HCT116 (cell line): ENCODE measurements at regions not wholly inside any gene's neighbourhood (a gene's known extent, or its start where the extent isn't known, plus 50 kb on each side); places are given as distances from the start of the nearest gene placed in this dataset.

Experiments used
- ATAC-seq: fragments of 200-7000 bp; cut with Tn5 transposase; 2 replicates; pipeline ENCODE4 v1.9.1; 2020; ENCODE audit warnings: mild to moderate bottlenecking, moderate library complexity
- BruUV-seq: library from RNA; stranded (reverse); fragments of 400-500 nt; replicated peaks from 2 replicates; lab custom pipeline; 2021; lab: Mats Ljungman, UMichigan
- CTCF ChIA-PET: fragments of 300-600 bp; sonication (Branson Sonifier 250); formaldehyde crosslinking; loops from one replicate; lab custom pipeline; 2021; ENCODE audit warnings: antibody characterized with exemption; lab: Charles Lee
- POLR2A ChIA-PET: fragments of 300-600, 350-600 bp; sonication (Branson Sonifier 250); formaldehyde crosslinking; loops from one replicate; lab custom pipeline; 2021; ENCODE audit warnings: antibody characterized with exemption; lab: Charles Lee
- RAD21 ChIA-PET, 2 experiments: fragments of 300-600 bp; sonication (Branson Sonifier 250); formaldehyde crosslinking; loops; one replicate each; lab custom pipeline; 2023; ENCODE audit warnings: low total read pairs in 2 of 2; ENCODE audit not compliant: uncharacterized antibody in 2 of 2, unreplicated experiment in 2 of 2, low non-redundant PET in 1 of 2; lab: Charles Lee
- DNase-seq: peaks from one replicate; pipeline ENCODE4 v3.0.0-alpha.2; 2010; ENCODE audit warnings: low read depth, low spot score
- H2AFZ ChIP-seq: fragments of 200-600 bp; shearing (Covaris generic), sonication (generic); 2 replicates; pipeline ENCODE4 v1.6.1; 2017; ENCODE audit warnings: low read depth, mixed run types, mixed read lengths, antibody characterized with exemption, low read length; ENCODE audit not compliant: poor library complexity, severe bottlenecking
- H3K27ac ChIP-seq: 2 replicates; pipeline ENCODE4 v1.5.1; 2012; ENCODE audit warnings: low read depth, low read length
- H3K27me3 ChIP-seq: fragments of 200-600 bp; sonication (generic); 2 replicates; pipeline ENCODE4 v1.6.1; 2016; ENCODE audit warnings: mixed run types, low read length, mixed read lengths; ENCODE audit not compliant: insufficient read depth
- H3K36me3 ChIP-seq, 2 experiments: fragments of 200-500 bp in 1 of 2; fragments of 200-600 bp in 1 of 2; sonication (Bioruptor generic) in 1 of 2; sonication (generic) in 1 of 2; 2 replicates each; pipeline versions ENCODE4 v1.5.1 to v1.6.1; 2014 to 2016; ENCODE audit warnings: low read length in 2 of 2, inconsistent platforms in 1 of 2, mixed read lengths in 1 of 2, mixed run types in 1 of 2; ENCODE audit not compliant: insufficient read depth in 2 of 2, control insufficient read depth in 1 of 2
- H3K4me1 ChIP-seq, 2 experiments: fragments of 200-600 bp in 1 of 2; sonication (generic) in 1 of 2; 2 replicates each; pipeline versions ENCODE4 v1.5.1 to v1.6.1; 2012 to 2017; ENCODE audit warnings: low read length in 2 of 2, inconsistent platforms in 1 of 2, mild to moderate bottlenecking in 1 of 2, mixed read lengths in 1 of 2, mixed run types in 1 of 2, moderate library complexity in 1 of 2; ENCODE audit not compliant: insufficient read depth in 2 of 2, control insufficient read depth in 1 of 2
- H3K4me2 ChIP-seq: fragments of 200-600 bp; sonication (generic); 2 replicates; pipeline ENCODE4 v1.6.1; 2017; ENCODE audit warnings: mixed run types, low read length, mixed read lengths
- H3K4me3 ChIP-seq, 2 experiments: fragments of 200-600 bp in 1 of 2; sonication (generic) in 1 of 2; replicated peaks in 1 of 2; 2 replicates each; pipeline ENCODE4 v1.5.1; 2011 to 2016; ENCODE audit warnings: low read length in 2 of 2, control low read depth in 1 of 2, low read depth in 1 of 2, mild to moderate bottlenecking in 1 of 2, mixed read lengths in 1 of 2, mixed run types in 1 of 2
- H3K79me2 ChIP-seq: fragments of 200-600 bp; sonication (generic); 2 replicates; pipeline ENCODE4 v1.6.1; 2017; ENCODE audit warnings: mild to moderate bottlenecking, mixed run types, low read length, moderate library complexity, mixed read lengths; ENCODE audit not compliant: insufficient read depth
- H3K9ac ChIP-seq: fragments of 200-600 bp; sonication (generic); 2 replicates; pipeline ENCODE4 v1.6.1; 2016; ENCODE audit warnings: low read length, mixed read lengths
- H3K9me2 ChIP-seq: fragments of 200-600 bp; sonication (generic), shearing (Covaris generic); 2 replicates; pipeline ENCODE4 v1.6.1; 2017; ENCODE audit warnings: mixed run types, mild to moderate bottlenecking, moderate library complexity; ENCODE audit not compliant: insufficient read depth
- H3K9me3 ChIP-seq, 2 experiments: fragments of 200-500 bp in 1 of 2; fragments of 200-600 bp in 1 of 2; sonication (Bioruptor generic) in 1 of 2; sonication (generic) in 1 of 2; 2 replicates each; pipeline ENCODE4 v1.6.1; 2014 to 2017; ENCODE audit warnings: low read length in 2 of 2, mixed read lengths in 2 of 2, inconsistent platforms in 1 of 2, low read depth in 1 of 2, mild to moderate bottlenecking in 1 of 2, mixed run types in 1 of 2, moderate library complexity in 1 of 2; ENCODE audit not compliant: control insufficient read depth in 1 of 2, insufficient read depth in 1 of 2
- H4K20me1 ChIP-seq: fragments of 200-600 bp; sonication (generic), shearing (Covaris generic); 2 replicates; pipeline ENCODE4 v1.6.1; 2017; ENCODE audit warnings: mixed run types, mild to moderate bottlenecking, moderate library complexity; ENCODE audit not compliant: insufficient read depth
- ELF1 ChIP-seq: IDR thresholded peaks from 2 replicates; pipeline ENCODE4 v1.6.1; 2012; ENCODE audit warnings: low read depth, borderline replicate concordance
- EZH2 ChIP-seq: fragments of 200-600 bp; sonication (generic); IDR thresholded peaks from 2 replicates; pipeline ENCODE4 v1.6.1; 2017; ENCODE audit warnings: antibody characterized with exemption, mixed run types
- FOSL1 ChIP-seq: IDR thresholded peaks from 2 replicates; pipeline ENCODE4 v1.6.1; 2012; ENCODE audit warnings: low read depth
- JUND ChIP-seq: IDR thresholded peaks from 2 replicates; pipeline ENCODE4 v1.6.1; 2012
- POLR2A ChIP-seq: IDR thresholded peaks from 2 replicates; pipeline ENCODE4 v1.7.0; 2011; ENCODE audit warnings: borderline replicate concordance; ENCODE audit not compliant: insufficient read depth, insufficient read length; ENCODE audit errors: extremely low read depth
- SP1 ChIP-seq: IDR thresholded peaks from 2 replicates; pipeline ENCODE4 v1.6.1; 2012; ENCODE audit warnings: low read depth
- TCF7L2 ChIP-seq: IDR thresholded peaks from 2 replicates; pipeline ENCODE4 v1.7.0; 2011; ENCODE audit warnings: borderline replicate concordance, inconsistent platforms; ENCODE audit not compliant: insufficient read depth, insufficient read length; ENCODE audit errors: extremely low read depth
- YY1 ChIP-seq: IDR thresholded peaks from 2 replicates; pipeline ENCODE4 v1.6.1; 2011; ENCODE audit warnings: low read length, low read depth, moderate library complexity, mild to moderate bottlenecking; ENCODE audit not compliant: insufficient replicate concordance; ENCODE audit errors: extremely low read depth
- ZFX ChIP-seq: fragments of 450-650 bp; IDR thresholded peaks from 2 replicates; pipeline ENCODE4 v1.6.1; 2017
- ZNF274 ChIP-seq: fragments of 200-500 bp; sonication (Bioruptor generic); IDR thresholded peaks from 2 replicates; pipeline ENCODE4 v1.6.1; 2014; ENCODE audit warnings: mild to moderate bottlenecking, low read depth, low read length, inconsistent platforms
- intact Hi-C: fragments of 100-400 bp; cut with micrococcal nuclease; formaldehyde crosslinking; loops from 2 replicates; pipeline ENCODE4 v1.10.0; 2022
- TF ChIP-seq, protein P1 (sequence below): IDR thresholded peaks from 2 replicates; pipeline ENCODE4 v1.6.1; 2012; ENCODE audit warnings: low read depth

DNA sequence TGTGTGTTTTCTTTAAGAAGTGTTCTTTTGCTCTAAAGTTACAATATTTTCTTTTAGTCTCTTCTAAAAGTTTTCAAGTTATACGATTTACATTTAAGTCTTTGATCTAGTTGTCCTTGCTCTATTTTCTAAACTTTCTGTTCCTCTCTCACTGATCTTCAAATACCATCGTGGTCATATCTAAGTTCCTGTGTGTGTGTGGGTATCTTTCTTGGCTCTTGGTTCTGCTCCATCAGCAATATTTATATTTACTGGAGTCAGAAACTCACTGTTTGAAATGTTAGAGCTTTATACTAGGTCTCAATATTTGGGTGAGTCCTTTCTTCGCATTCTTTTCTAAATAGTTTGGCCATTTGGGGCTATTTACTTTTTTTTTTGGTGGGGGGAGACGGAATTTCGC, 77.3 kb downstream of the COPS8 start:
- Histone ChIP-seq H3K4me2 (no peak overlapping the region), H3K9ac (no peak overlapping the region), H3K27me3 (no peaks in the 10 kb centered on the region; the same call in 1 of the 2 replicates), H3K4me1 (no peaks in the 10 kb centered on the region), H2AFZ (no peak overlapping the region), H3K9me2 (no peaks in the 10 kb centered on the region), H4K20me1 (no peaks in the 10 kb centered on the region), H3K79me2 (no peaks in the 10 kb centered on the region), H3K9me3 (no peaks in the 10 kb centered on the region), H3K36me3 (no peaks in the 10 kb centered on the region), H3K4me3 (no peak overlapping the region), H3K27ac (no peak overlapping the region)
- DNase-seq (no peak), ATAC-seq (no peak)
- ChIA-PET CTCF (interaction anchor here (1.0 to 1.3 kb wide), 2 partner anchors 259 to 963 kb away, joined by 3 to 5 read pairs; no protein-coding TSS in a partner anchor), RAD21 (no interaction called here), POLR2A (no interaction called here)
- no TSS peak for BruUV-seq
- intact Hi-C loops = no loop called here
- no peak for TF ChIP-seq EZH2
- TF ChIP-seq JUND = no peak
- no peak for TF ChIP-seq ZFX
- no peak for TF ChIP-seq FOSL1
- TF ChIP-seq, protein P1, sequence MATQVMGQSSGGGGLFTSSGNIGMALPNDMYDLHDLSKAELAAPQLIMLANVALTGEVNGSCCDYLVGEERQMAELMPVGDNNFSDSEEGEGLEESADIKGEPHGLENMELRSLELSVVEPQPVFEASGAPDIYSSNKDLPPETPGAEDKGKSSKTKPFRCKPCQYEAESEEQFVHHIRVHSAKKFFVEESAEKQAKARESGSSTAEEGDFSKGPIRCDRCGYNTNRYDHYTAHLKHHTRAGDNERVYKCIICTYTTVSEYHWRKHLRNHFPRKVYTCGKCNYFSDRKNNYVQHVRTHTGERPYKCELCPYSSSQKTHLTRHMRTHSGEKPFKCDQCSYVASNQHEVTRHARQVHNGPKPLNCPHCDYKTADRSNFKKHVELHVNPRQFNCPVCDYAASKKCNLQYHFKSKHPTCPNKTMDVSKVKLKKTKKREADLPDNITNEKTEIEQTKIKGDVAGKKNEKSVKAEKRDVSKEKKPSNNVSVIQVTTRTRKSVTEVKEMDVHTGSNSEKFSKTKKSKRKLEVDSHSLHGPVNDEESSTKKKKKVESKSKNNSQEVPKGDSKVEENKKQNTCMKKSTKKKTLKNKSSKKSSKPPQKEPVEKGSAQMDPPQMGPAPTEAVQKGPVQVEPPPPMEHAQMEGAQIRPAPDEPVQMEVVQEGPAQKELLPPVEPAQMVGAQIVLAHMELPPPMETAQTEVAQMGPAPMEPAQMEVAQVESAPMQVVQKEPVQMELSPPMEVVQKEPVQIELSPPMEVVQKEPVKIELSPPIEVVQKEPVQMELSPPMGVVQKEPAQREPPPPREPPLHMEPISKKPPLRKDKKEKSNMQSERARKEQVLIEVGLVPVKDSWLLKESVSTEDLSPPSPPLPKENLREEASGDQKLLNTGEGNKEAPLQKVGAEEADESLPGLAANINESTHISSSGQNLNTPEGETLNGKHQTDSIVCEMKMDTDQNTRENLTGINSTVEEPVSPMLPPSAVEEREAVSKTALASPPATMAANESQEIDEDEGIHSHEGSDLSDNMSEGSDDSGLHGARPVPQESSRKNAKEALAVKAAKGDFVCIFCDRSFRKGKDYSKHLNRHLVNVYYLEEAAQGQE = no peak
- no peak for TF ChIP-seq ELF1
- no peak for TF ChIP-seq YY1
- no peak for TF ChIP-seq ZNF274
- TF ChIP-seq TCF7L2 = no peak
- no peak for TF ChIP-seq POLR2A
- no peak for TF ChIP-seq SP1
